H1 (cell line): ENCODE measurements at regions not wholly inside any gene's neighbourhood (a gene's known extent, or its start where the extent isn't known, plus 50 kb on each side); places are given as distances from the start of the nearest gene placed in this dataset.

Source experiments
- CBX5 ChIP-seq: fragments of 300-800, 300-1000 bp; sonication (generic); IDR thresholded peaks from 2 replicates; pipeline ENCODE4 v1.7.1; 2016; ENCODE audit warnings: antibody characterized with exemption, low read length, low read depth
- CBX8 ChIP-seq: fragments of 300-800, 300-1000 bp; sonication (generic); IDR thresholded peaks from 2 replicates; pipeline ENCODE4 v1.7.1; 2016; ENCODE audit warnings: low read depth, low read length, borderline replicate concordance
- EGR1 ChIP-seq: IDR thresholded peaks from 2 replicates; pipeline ENCODE4 v1.6.1; 2011; ENCODE audit warnings: low read depth, low read length, borderline replicate concordance
- EZH2 ChIP-seq: fragments of 200-600 bp; sonication (generic); IDR thresholded peaks from 2 replicates; pipeline ENCODE4 v1.7.1; 2012; ENCODE audit warnings: low read depth, mild to moderate bottlenecking, moderate library complexity, low read length, inconsistent platforms; ENCODE audit not compliant: severe bottlenecking
- GABPA ChIP-seq: IDR thresholded peaks from 2 replicates; pipeline ENCODE4 v1.6.1; 2011; ENCODE audit warnings: mild to moderate bottlenecking, low read length, moderate library complexity, borderline replicate concordance; ENCODE audit not compliant: insufficient read depth
- KDM5A ChIP-seq: fragments of 200-600 bp; IDR thresholded peaks from 2 replicates; pipeline ENCODE4 v1.7.1; 2012; ENCODE audit warnings: mild to moderate bottlenecking, low read length, inconsistent platforms, mixed read lengths
- PHF8 ChIP-seq: fragments of 200-600 bp; sonication (generic); conservative IDR thresholded peaks from 2 replicates; pipeline ENCODE4 v1.7.1; 2012; ENCODE audit warnings: low read depth, mild to moderate bottlenecking, inconsistent platforms, low read length, moderate library complexity
- POLR2A ChIP-seq, 2 experiments: IDR thresholded peaks; 1 replicate in 1 of 2; 2 replicates in 1 of 2; pipeline ENCODE4 v1.6.1; 2011; ENCODE audit warnings: low read depth in 2 of 2, low read length in 2 of 2, mild to moderate bottlenecking in 2 of 2; ENCODE audit errors: control extremely low read depth in 1 of 2
- POLR2AphosphoS5 ChIP-seq: IDR thresholded peaks from 2 replicates; pipeline ENCODE4 v1.6.1; 2011; ENCODE audit warnings: low read depth, low read length
- RXRA ChIP-seq: IDR thresholded peaks from 2 replicates; pipeline ENCODE4 v1.6.1; 2011; ENCODE audit warnings: low read depth, mild to moderate bottlenecking, low read length, moderate library complexity; ENCODE audit not compliant: insufficient read depth
- TAF1 ChIP-seq: IDR thresholded peaks from 2 replicates; pipeline ENCODE4 v1.6.1; 2011; ENCODE audit warnings: mild to moderate bottlenecking, low read depth, low read length
- TEAD4 ChIP-seq: IDR thresholded peaks from 2 replicates; pipeline ENCODE4 v1.6.1; 2012; ENCODE audit warnings: low read depth, low read length, inconsistent platforms, mixed read lengths
- ZNF274 ChIP-seq: IDR thresholded peaks from 2 replicates; pipeline ENCODE4 v1.7.0; 2012; ENCODE audit warnings: low read length, borderline replicate concordance; ENCODE audit errors: extremely low read depth
- TF ChIP-seq, protein P1 (sequence below), 3 experiments: IDR thresholded peaks; 1 replicate in 2 of 3; 2 replicates in 1 of 3; pipeline versions ENCODE4 v1.5.1 to v1.6.1; 2011; ENCODE audit warnings: low read length in 3 of 3, mild to moderate bottlenecking in 3 of 3, inconsistent platforms in 2 of 3, low read depth in 1 of 3, moderate library complexity in 1 of 3; ENCODE audit not compliant: insufficient read depth in 1 of 3; ENCODE audit errors: control extremely low read depth in 1 of 3

GRCh38 chr12:91339106-91339505, 156.5 kb upstream of the DCN start:
- TF ChIP-seq POLR2A (IDR thresholded peaks at IDR 0.05; ENCODE audit: control extremely low read depth in 1 of 2, low read depth in 2 of 2, low read length in 2 of 2) (no peak), TEAD4 (no peak), KDM5A (no peak), RXRA (no peak), TAF1 (no peak), PHF8 (no peak), CBX8 (no peak), EZH2 (no peak), GABPA (no peak), EGR1 (no peak), CBX5 (no peak), POLR2AphosphoS5 (no peak), ZNF274 (no peak)
- TF ChIP-seq, protein P1, sequence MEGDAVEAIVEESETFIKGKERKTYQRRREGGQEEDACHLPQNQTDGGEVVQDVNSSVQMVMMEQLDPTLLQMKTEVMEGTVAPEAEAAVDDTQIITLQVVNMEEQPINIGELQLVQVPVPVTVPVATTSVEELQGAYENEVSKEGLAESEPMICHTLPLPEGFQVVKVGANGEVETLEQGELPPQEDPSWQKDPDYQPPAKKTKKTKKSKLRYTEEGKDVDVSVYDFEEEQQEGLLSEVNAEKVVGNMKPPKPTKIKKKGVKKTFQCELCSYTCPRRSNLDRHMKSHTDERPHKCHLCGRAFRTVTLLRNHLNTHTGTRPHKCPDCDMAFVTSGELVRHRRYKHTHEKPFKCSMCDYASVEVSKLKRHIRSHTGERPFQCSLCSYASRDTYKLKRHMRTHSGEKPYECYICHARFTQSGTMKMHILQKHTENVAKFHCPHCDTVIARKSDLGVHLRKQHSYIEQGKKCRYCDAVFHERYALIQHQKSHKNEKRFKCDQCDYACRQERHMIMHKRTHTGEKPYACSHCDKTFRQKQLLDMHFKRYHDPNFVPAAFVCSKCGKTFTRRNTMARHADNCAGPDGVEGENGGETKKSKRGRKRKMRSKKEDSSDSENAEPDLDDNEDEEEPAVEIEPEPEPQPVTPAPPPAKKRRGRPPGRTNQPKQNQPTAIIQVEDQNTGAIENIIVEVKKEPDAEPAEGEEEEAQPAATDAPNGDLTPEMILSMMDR (IDR thresholded peaks at IDR 0.05; ENCODE audit: control extremely low read depth in 1 of 3, insufficient read depth in 1 of 3, low read depth in 1 of 3, low read length in 3 of 3): no peak
